GM23338 (cell line): ENCODE measurements at regions not wholly inside any gene's neighbourhood (a gene's known extent, or its start where the extent isn't known, plus 50 kb on each side); places are given as distances from the start of the nearest gene placed in this dataset.

ENCODE experiments used
- ATAC-seq: fragments of 200-7000 bp; cut with Tn5 transposase; 3 replicates; pipeline ENCODE4 v1.9.1; 2020
- DNase-seq: peaks from one replicate; pipeline ENCODE4 v3.0.0-alpha.2; 2015; ENCODE audit warnings: low spot score
- H2AFZ ChIP-seq: fragments of 200-600 bp; sonication (generic); 2 replicates; pipeline ENCODE4 v1.8.0; 2016; ENCODE audit warnings: antibody characterized with exemption, mild to moderate bottlenecking, moderate library complexity
- H3F3A ChIP-seq: fragments of 200-600 bp; sonication (generic); replicated peaks from 2 replicates; pipeline ENCODE4 v1.8.0; 2017; ENCODE audit warnings: antibody characterized with exemption, mixed run types, low read depth
- H3K27ac ChIP-seq: fragments of 200-600 bp; sonication (generic); 2 replicates; pipeline ENCODE4 v1.6.1; 2016; ENCODE audit warnings: low read depth
- H3K27me3 ChIP-seq: fragments of 200-600 bp; sonication (generic); 2 replicates; pipeline ENCODE4 v1.8.0; 2016; ENCODE audit warnings: mild to moderate bottlenecking, mixed run types, moderate library complexity; ENCODE audit not compliant: insufficient read depth
- H3K36me3 ChIP-seq: fragments of 200-600 bp; sonication (generic); 2 replicates; pipeline ENCODE4 v1.8.0; 2016; ENCODE audit warnings: mild to moderate bottlenecking; ENCODE audit not compliant: insufficient read depth
- H3K4me1 ChIP-seq: fragments of 200-600 bp; sonication (generic); 2 replicates; pipeline ENCODE4 v1.8.0; 2016; ENCODE audit warnings: mild to moderate bottlenecking, moderate library complexity; ENCODE audit not compliant: insufficient read depth
- H3K4me2 ChIP-seq: fragments of 200-600 bp; sonication (generic); 2 replicates; pipeline ENCODE4 v1.7.1; 2017; ENCODE audit warnings: mixed run types
- H3K4me3 ChIP-seq: fragments of 200-600 bp; sonication (generic); 2 replicates; pipeline ENCODE4 v1.6.1; 2016; ENCODE audit warnings: mixed run types
- H3K79me2 ChIP-seq: fragments of 200-600 bp; sonication (generic); replicated peaks from 2 replicates; pipeline ENCODE4 v1.8.0; 2017; ENCODE audit warnings: mild to moderate bottlenecking; ENCODE audit not compliant: insufficient read depth
- H3K9me2 ChIP-seq: fragments of 200-600 bp; sonication (generic); 2 replicates; pipeline ENCODE4 v1.8.0; 2017; ENCODE audit not compliant: insufficient read depth
- H4K20me1 ChIP-seq: fragments of 200-600 bp; sonication (generic); replicated peaks from 2 replicates; pipeline ENCODE4 v1.8.0; 2017; ENCODE audit warnings: mild to moderate bottlenecking; ENCODE audit not compliant: insufficient read depth
- H3K27ac Mint-ChIP-seq: 2 replicates; pipeline ENCODE4 v1.8.0; 2020; ENCODE audit warnings: inconsistent platforms, mild to moderate bottlenecking, moderate library complexity, mixed read lengths
- H3K27me3 Mint-ChIP-seq: 3 replicates; pipeline ENCODE4 v1.8.0; 2022; ENCODE audit warnings: low read depth, mild to moderate bottlenecking, moderate library complexity, mixed read lengths, inconsistent platforms; ENCODE audit not compliant: insufficient read depth, poor library complexity
- H3K36me3 Mint-ChIP-seq: 3 replicates; pipeline ENCODE4 v1.8.0; 2021; ENCODE audit warnings: low read depth, mild to moderate bottlenecking, inconsistent platforms, moderate library complexity, mixed read lengths
- H3K4me1 Mint-ChIP-seq: 3 replicates; pipeline ENCODE4 v1.8.0; 2020; ENCODE audit warnings: mild to moderate bottlenecking, inconsistent platforms, mixed read lengths
- H3K4me3 Mint-ChIP-seq: 3 replicates; pipeline ENCODE4 v1.8.0; 2021; ENCODE audit warnings: moderate library complexity, mild to moderate bottlenecking, inconsistent platforms, mixed read lengths
- H3K9me3 Mint-ChIP-seq: 3 replicates; pipeline ENCODE4 v1.8.0; 2020; ENCODE audit warnings: moderate library complexity, mild to moderate bottlenecking, inconsistent platforms, mixed read lengths
- CREB1 ChIP-seq: fragments of 250-450 bp; sonication (Bioruptor Pico); IDR thresholded peaks from 2 replicates; pipeline ENCODE4 v1.5.0; 2020; ENCODE audit warnings: low read depth, mild to moderate bottlenecking, moderate library complexity
- CTCF ChIP-seq, 2 experiments: fragments of 200-600 bp in 1 of 2; sonication (generic) in 1 of 2; conservative IDR thresholded peaks; 2 replicates each; pipeline versions ENCODE4 v1.5.1 to v1.6.1; 2016 to 2017; ENCODE audit warnings: antibody characterized with exemption in 2 of 2, low read depth in 2 of 2, mild to moderate bottlenecking in 2 of 2, moderate library complexity in 1 of 2
- ETS1 ChIP-seq: IDR thresholded peaks from 2 replicates; pipeline ENCODE4 v1.6.1; 2016; ENCODE audit warnings: antibody characterized with exemption
- EZH2 ChIP-seq: fragments of 200-600 bp; sonication (generic); IDR thresholded peaks from one replicate; pipeline ENCODE4 v1.8.0; 2017; ENCODE audit warnings: antibody characterized with exemption, mild to moderate bottlenecking, low read depth; ENCODE audit not compliant: unreplicated experiment
- EZH2phosphoT487 ChIP-seq: fragments of 200-600 bp; sonication (generic); IDR thresholded peaks from one replicate; pipeline ENCODE4 v1.8.1; 2018; ENCODE audit warnings: antibody characterized with exemption; ENCODE audit not compliant: unreplicated experiment
- JUNB ChIP-seq: IDR thresholded peaks from one replicate; pipeline ENCODE4 v1.6.1; 2016; ENCODE audit warnings: antibody characterized with exemption; ENCODE audit not compliant: unreplicated experiment
- NANOG ChIP-seq: IDR thresholded peaks from 2 replicates; pipeline ENCODE4 v1.6.1; 2016; ENCODE audit warnings: antibody characterized with exemption, borderline replicate concordance
- POLR2AphosphoS5 ChIP-seq: IDR thresholded peaks from 2 replicates; pipeline ENCODE4 v1.6.1; 2016; ENCODE audit warnings: antibody characterized with exemption, low read depth
- STAT1 ChIP-seq: IDR thresholded peaks from one replicate; pipeline ENCODE4 v1.6.1; 2016; ENCODE audit warnings: antibody characterized with exemption; ENCODE audit not compliant: unreplicated experiment
- ZNF114 ChIP-seq: fragments of 250-450 bp; sonication (Bioruptor Pico); IDR thresholded peaks from 2 replicates; pipeline ENCODE4 v1.5.0; 2020; ENCODE audit warnings: mild to moderate bottlenecking, moderate library complexity
- ZNF331 ChIP-seq: fragments of 250-450 bp; sonication (Bioruptor Pico); IDR thresholded peaks from 2 replicates; pipeline ENCODE4 v1.5.0; 2020; ENCODE audit warnings: low read depth, mild to moderate bottlenecking, moderate library complexity
- TF ChIP-seq, protein P1 (sequence below): IDR thresholded peaks from one replicate; pipeline ENCODE4 v1.6.1; 2018; ENCODE audit warnings: antibody characterized with exemption; ENCODE audit not compliant: unreplicated experiment

DNA sequence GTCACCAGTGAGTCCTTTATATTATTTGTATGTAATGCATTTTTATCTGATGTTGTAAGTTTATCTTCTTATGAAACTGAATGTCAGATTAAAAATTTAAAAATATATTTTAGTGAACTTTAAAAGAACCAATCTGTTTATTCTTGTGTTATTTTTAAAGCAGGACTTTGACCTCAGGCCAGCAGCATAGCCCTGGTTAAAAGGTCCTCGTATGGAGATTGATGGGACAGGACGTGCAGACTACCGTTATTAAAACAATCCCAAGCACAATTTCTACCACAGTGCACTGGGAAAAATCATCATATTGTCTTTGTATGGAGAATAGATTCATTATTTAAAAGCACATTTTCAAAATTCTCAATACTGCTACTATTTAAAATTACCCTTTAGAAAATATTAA, 573.8 kb upstream of the ARGLU1 start (continued):
- TF ChIP-seq, protein P1, sequence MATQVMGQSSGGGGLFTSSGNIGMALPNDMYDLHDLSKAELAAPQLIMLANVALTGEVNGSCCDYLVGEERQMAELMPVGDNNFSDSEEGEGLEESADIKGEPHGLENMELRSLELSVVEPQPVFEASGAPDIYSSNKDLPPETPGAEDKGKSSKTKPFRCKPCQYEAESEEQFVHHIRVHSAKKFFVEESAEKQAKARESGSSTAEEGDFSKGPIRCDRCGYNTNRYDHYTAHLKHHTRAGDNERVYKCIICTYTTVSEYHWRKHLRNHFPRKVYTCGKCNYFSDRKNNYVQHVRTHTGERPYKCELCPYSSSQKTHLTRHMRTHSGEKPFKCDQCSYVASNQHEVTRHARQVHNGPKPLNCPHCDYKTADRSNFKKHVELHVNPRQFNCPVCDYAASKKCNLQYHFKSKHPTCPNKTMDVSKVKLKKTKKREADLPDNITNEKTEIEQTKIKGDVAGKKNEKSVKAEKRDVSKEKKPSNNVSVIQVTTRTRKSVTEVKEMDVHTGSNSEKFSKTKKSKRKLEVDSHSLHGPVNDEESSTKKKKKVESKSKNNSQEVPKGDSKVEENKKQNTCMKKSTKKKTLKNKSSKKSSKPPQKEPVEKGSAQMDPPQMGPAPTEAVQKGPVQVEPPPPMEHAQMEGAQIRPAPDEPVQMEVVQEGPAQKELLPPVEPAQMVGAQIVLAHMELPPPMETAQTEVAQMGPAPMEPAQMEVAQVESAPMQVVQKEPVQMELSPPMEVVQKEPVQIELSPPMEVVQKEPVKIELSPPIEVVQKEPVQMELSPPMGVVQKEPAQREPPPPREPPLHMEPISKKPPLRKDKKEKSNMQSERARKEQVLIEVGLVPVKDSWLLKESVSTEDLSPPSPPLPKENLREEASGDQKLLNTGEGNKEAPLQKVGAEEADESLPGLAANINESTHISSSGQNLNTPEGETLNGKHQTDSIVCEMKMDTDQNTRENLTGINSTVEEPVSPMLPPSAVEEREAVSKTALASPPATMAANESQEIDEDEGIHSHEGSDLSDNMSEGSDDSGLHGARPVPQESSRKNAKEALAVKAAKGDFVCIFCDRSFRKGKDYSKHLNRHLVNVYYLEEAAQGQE: no peak
- TF ChIP-seq CREB1 (CRISPR knock-in tag): no peak
- no peak for TF ChIP-seq ETS1
- TF ChIP-seq EZH2: no peak
- TF ChIP-seq POLR2AphosphoS5: no peak
- TF ChIP-seq ZNF114 (CRISPR knock-in tag): no peak

DNA sequence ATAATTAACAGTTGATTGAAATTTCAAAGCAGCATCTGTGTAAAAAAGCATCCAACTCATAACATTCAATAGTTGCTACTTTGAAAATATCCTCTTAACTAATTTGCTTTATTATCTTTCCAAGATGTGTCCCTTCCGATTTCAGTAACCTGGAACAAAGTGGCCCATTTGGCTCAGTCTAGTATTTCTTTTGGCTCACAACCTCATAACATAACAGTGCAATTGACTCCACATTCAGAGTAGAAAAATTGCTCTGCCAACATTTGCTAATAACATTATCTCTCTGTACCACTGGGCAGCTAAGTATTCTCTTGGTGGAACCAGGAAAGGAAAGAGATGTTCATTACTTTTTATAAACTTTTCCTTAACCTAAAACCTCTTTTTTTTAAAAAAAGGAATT, 571.1 kb upstream of the ARGLU1 start:
- no peaks in the 10 kb centered on the region for H3K36me3 ChIP-seq
- no peak overlapping the region for H2AFZ ChIP-seq
- H3K4me3 ChIP-seq: no peak overlapping the region
- Mint-ChIP-seq H3K36me3 (no peaks in the 10 kb centered on the region), H3K4me1 (peaks cover 4% of the 10 kb centered on the region; the same call in 2 of the 3 replicates), H3K27me3 (peaks cover 2% of the 10 kb centered on the region), H3K9me3 (no peaks in the 10 kb centered on the region), H3K27ac (no peak overlapping the region), H3K4me3 (no peak overlapping the region)
- H3F3A ChIP-seq: no peaks in the 10 kb centered on the region
- H3K27me3 ChIP-seq: no peaks in the 10 kb centered on the region
- no peak overlapping the region for H3K4me2 ChIP-seq
- H3K79me2 ChIP-seq: no peaks in the 10 kb centered on the region
- ATAC-seq: no peak
- peaks cover 4% of the 10 kb centered on the region for H3K9me2 ChIP-seq
- DNase-seq: no peak
- no peak overlapping the region for H3K27ac ChIP-seq
- H3K4me1 ChIP-seq: no peaks in the 10 kb centered on the region
- H4K20me1 ChIP-seq: no peaks in the 10 kb centered on the region
- TF ChIP-seq, protein P1: no peak
- TF ChIP-seq ETS1: no peak
- TF ChIP-seq ZNF331: no peak
- no peak for TF ChIP-seq STAT1
- TF ChIP-seq POLR2AphosphoS5: no peak
- TF ChIP-seq CTCF (conservative IDR thresholded peaks at IDR 0.05; ENCODE audit: low read depth in 2 of 2): no peak
- no peak for TF ChIP-seq NANOG
- TF ChIP-seq CREB1 (CRISPR knock-in tag): no peak
- TF ChIP-seq JUNB: no peak
- TF ChIP-seq EZH2: no peak
- TF ChIP-seq EZH2phosphoT487: no peak
- TF ChIP-seq ZNF114 (CRISPR knock-in tag): no peak
